ENCODE measurements at regions not wholly inside any gene's neighbourhood (a gene's known extent, or its start where the extent isn't known, plus 50 kb on each side); places are given as distances from the start of the nearest gene placed in this dataset.
"Not testable (repeated sequence)": the region's sequence is repeated elsewhere in the genome, so short reads cannot be mapped to it uniquely, and the experiment has no call there.

DNA sequence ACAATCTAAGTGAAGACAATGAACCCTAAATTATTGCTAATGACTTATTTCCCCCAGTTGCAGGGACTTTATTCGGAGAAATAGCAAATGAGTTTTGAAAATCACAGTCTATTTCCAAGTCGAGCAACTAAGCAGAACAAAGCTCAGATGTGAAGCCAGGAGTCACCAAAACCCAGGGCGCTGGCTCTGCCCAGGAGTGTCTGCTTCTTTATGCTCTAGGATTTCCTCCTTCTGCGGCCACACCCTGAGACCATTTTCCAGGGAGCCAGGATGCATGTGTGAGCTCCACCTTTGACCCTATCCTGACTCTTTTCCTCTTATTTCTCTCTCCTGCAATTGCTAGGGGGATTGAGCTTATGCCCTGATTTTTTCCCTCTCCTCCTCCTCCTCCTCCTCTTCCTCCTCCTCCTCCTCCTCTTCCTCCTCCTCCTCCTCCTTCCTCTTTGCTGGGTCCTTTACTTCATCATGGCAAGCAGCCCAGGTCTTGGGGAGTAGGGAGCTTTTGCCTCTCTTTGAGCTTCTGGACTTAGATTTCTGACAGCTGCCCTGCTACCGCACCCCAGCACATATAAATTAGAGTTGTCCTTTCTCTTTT is 234.4 kb downstream of the ARL4A start:
- no peak for DNase-seq
- intact Hi-C loops (cut with DNase I): no loop called here

DNA sequence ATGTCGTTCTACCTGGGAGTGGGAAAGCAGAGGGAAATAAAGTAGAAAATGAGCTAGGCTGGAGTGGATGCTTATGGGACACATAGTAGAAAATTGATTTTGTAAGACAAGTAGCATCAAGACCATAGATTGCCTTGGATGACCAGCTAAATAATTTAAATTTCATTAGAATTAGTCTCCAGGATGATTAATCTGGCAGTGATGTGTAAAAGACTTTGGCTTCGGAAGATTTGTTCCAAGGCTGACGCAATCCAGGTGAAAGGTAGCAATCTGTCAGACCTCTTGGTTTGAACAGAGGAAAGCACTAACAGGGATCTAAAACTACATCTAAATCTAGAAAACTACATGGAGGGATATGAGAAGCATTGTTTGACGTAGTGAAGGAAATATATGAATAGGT is 236.5 kb downstream of the ARL4A start:
- DNase-seq: no peak

GRCh38 chr7:12926206-12926605 is 238.8 kb downstream of the ARL4A start:
- no peak for DNase-seq
- intact Hi-C loops (cut with DNase I): no loop called here

More for the DNA sequence above, 236.5 kb downstream of the ARL4A start:
- intact Hi-C loops (cut with DNase I): no loop called here

DNA sequence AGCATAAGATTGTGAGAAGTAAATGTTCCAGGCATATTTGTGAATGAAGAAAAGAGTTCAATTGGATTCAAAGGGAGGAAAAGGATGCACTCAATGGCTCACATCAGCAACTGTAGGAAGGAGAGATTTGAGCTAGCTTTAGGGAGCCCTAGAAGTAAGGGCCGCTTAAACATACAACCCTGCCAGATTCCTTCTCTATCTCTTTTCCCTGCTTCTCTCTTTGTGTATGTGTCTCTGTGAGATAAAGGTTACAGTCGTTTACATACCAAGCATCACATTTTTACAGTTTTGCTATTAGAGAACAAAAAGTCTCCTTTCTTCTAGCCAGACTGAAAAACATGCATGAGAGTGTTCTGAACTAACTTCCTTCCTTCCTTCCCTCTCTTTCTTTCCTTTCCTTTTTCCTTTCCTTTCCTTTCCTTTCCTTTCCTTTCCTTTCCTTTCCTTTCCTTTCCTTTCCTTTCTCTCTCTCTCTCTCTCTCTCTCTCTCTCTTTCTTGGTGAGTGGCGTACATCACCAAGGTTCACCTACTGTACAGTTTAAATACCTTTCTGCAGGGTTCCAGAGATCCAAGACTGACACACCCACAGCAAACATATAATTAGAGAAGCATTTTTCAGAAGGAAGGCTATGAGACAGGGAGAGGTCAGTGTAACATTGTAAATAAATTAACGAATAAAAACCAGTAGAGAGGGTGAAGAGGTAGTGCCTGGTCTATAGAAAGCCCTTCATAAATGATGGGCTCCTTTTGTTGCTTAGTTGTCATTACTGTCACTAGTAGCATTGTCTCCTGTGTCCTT is 240.4 kb downstream of the ARL4A start:
- DNase-seq: no peak
- intact Hi-C loops (cut with DNase I): no loop called here

- intact Hi-C loops (cut with DNase I): no loop called here
- DNase-seq: no peak
Observed at GRCh38 chr7:12929476-12930140, 242.2 kb downstream of the ARL4A start.

DNA sequence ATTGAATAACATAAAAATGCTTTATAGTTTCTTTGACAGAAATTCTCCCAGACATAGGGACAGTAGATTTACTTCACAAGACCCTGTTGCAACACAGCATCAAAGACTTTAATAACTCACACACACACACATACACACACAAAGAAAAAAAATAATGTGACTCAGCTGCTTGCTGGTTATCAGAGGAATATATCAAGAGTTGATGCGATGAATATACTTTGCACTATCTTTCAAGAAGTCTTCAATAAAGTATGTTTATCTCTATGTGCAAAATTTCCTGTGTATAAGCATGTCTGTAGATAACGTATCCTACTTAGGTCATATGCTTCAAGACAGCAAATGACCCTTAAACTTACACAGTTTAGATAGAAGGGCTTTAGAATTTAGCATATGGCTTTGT is 243.1 kb downstream of the ARL4A start:
- DNase-seq: no peak
- intact Hi-C loops (cut with DNase I): no loop called here

- intact Hi-C loops (cut with DNase I); DNase-seq: not testable (repeated sequence)
Observed at GRCh38 chr7:12931465-12931864, 244.0 kb downstream of the ARL4A start.

GRCh38 chr7:12939694-12940093 is 252.3 kb downstream of the ARL4A start:
- no peak for DNase-seq
- intact Hi-C loops (cut with DNase I): no loop called here

GRCh38 chr7:12941512-12941911 is 254.1 kb downstream of the ARL4A start:
- no peak for DNase-seq
- intact Hi-C loops (cut with DNase I): no loop called here

GRCh38 chr7:12942609-12943008 is 255.2 kb downstream of the ARL4A start:
- intact Hi-C loops (cut with DNase I): no loop called here
- DNase-seq: no peak

- intact Hi-C loops (cut with DNase I): no loop called here
- DNase-seq: no peak
Observed at GRCh38 chr7:12943781-12944180, 256.3 kb downstream of the ARL4A start.

GRCh38 chr7:12945901-12946300 is 258.5 kb downstream of the ARL4A start:
- intact Hi-C loops (cut with DNase I): no loop called here
- DNase-seq: no peak

GRCh38 chr7:12947465-12947864 is 260.0 kb downstream of the ARL4A start:
- no peak for DNase-seq
- intact Hi-C loops (cut with DNase I): no loop called here

- intact Hi-C loops (cut with DNase I): no loop called here
Observed at GRCh38 chr7:12949060-12949931, 261.9 kb downstream of the ARL4A start.

GRCh38 chr7:12951397-12951801 is 264.0 kb downstream of the ARL4A start:
- no peak for DNase-seq
- intact Hi-C loops (cut with DNase I): no loop called here

More at GRCh38 chr7:12949060-12949931, 261.9 kb downstream of the ARL4A start:
- no peak for DNase-seq

GRCh38 chr7:12954380-12955033 is 267.1 kb downstream of the ARL4A start:
- no peak for DNase-seq
- intact Hi-C loops (cut with DNase I): no loop called here

- no peak for DNase-seq
- intact Hi-C loops (cut with DNase I): no loop called here
Observed at GRCh38 chr7:12957487-12957886, 270.1 kb downstream of the ARL4A start.

DNA sequence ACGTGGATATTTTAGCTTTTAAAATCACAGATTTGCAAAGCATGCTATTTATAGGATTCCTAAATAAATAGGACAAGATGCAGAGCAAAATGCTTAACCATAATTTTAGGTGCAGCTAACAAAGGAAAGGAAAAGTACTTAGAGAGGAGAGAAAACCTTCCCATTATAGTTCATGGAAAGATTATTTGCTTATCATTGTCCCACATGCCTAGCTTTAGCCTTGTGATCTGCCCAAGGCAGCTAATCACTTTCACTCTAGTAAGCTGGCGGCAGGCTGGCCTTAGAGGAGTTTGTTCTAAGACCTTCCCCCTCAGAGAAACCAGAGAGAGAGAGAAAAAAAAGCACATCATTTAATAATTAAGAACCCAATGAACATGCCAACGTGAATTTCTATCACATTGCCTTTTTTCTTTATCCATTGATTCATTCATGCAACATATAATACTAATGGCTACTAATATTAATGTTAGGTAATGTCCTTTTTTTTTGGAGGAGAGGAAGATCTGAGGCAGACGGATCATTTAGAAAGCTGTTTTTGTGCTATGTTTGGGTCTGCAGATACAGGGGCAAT is 274.6 kb downstream of the ARL4A start:
- DNase-seq: no peak
- intact Hi-C loops (cut with DNase I): no loop called here

GRCh38 chr7:12963435-12963834 is 276.0 kb downstream of the ARL4A start:
- intact Hi-C loops (cut with DNase I): no loop called here
- no peak for DNase-seq
